22Rv1 (cell line): ENCODE measurements at regions not wholly inside any gene's neighbourhood (a gene's known extent, or its start where the extent isn't known, plus 50 kb on each side); places are given as distances from the start of the nearest gene placed in this dataset.

ENCODE experiments used
- ZFX ChIP-seq: fragments of 450-650 bp; IDR thresholded peaks from 2 replicates; pipeline ENCODE4 v1.6.1; 2017; ENCODE audit warnings: antibody characterized with exemption, borderline replicate concordance
- TF ChIP-seq, protein P1 (sequence below): fragments of 450-650 bp; IDR thresholded peaks from 2 replicates; pipeline ENCODE4 v1.5.1; 2017; ENCODE audit warnings: mild to moderate bottlenecking

- TF ChIP-seq, protein P1, sequence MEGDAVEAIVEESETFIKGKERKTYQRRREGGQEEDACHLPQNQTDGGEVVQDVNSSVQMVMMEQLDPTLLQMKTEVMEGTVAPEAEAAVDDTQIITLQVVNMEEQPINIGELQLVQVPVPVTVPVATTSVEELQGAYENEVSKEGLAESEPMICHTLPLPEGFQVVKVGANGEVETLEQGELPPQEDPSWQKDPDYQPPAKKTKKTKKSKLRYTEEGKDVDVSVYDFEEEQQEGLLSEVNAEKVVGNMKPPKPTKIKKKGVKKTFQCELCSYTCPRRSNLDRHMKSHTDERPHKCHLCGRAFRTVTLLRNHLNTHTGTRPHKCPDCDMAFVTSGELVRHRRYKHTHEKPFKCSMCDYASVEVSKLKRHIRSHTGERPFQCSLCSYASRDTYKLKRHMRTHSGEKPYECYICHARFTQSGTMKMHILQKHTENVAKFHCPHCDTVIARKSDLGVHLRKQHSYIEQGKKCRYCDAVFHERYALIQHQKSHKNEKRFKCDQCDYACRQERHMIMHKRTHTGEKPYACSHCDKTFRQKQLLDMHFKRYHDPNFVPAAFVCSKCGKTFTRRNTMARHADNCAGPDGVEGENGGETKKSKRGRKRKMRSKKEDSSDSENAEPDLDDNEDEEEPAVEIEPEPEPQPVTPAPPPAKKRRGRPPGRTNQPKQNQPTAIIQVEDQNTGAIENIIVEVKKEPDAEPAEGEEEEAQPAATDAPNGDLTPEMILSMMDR, result no peak
- TF ChIP-seq ZFX, result no peak
These were observed 161.0 kb upstream of the GLI2 start for GRCh38 chr2:120574620-120575019.
